ENCODE measurements at regions not wholly inside any gene's neighbourhood (a gene's known extent, or its start where the extent isn't known, plus 50 kb on each side); places are given as distances from the start of the nearest gene placed in this dataset.

DNA sequence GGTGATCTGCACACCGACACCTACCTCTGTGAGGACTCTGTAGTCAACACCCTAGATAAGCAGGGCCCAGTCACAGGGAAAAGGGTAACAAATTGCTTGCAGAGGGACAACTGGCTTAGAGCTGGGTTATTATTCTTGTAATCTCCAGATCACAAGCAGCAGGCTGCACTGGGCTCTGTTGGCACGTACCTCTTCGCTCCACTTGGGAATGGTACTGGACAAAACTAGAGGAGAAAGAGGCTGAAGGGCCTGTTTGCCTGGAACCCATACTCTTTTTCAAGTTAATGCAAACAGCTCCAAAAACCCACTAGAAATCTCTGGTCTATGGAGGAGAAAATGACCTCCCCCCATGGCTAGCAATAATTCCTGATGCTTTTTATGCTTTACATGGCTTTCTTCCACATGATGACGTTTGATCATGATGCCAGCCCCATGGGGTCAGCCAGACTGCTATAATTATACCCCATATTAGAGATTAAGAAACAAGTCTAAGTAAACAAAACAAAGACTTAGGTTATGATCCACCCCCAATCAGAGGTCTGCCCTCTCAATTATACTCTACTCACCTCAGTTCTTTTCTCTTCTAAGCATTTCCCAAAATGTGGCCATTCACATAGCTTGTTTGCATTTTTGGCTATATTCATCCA, 190.0 kb downstream of the UNC5CL start:
- Histone ChIP-seq H3K4me2 (no peak overlapping the region), H3K9me2 (ENCODE audit: insufficient read depth) (no peaks in the 10 kb centered on the region), H3K79me2 (ENCODE audit: low read depth) (no peaks in the 10 kb centered on the region), H3F3A (ENCODE audit: insufficient read depth, low read depth) (no peaks in the 10 kb centered on the region), H3K27ac (no peak overlapping the region), H3K4me3 (no peak overlapping the region), H3K27me3 (ENCODE audit: insufficient read depth, low read depth) (peaks cover 5% of the 10 kb centered on the region; the same call in 1 of the 2 replicates), H3K4me1 (replicated peaks; ENCODE audit: insufficient read depth) (no peaks in the 10 kb centered on the region), H2AFZ (no peak overlapping the region), H3K9me3 (ENCODE audit: insufficient read depth, low read depth) (no peaks in the 10 kb centered on the region), H3K36me3 (ENCODE audit: low read depth) (no peaks in the 10 kb centered on the region), H4K20me1 (ENCODE audit: insufficient read depth) (no peaks in the 10 kb centered on the region)
- BruUV-seq (replicated peaks): no TSS peak
- POLR2A ChIA-PET (ENCODE audit: unreplicated experiment): no interaction called here
- TF ChIP-seq EZH2 (IDR thresholded peaks at IDR 0.05; ENCODE audit: low read depth): no peak
- TF ChIP-seq, protein P1, sequence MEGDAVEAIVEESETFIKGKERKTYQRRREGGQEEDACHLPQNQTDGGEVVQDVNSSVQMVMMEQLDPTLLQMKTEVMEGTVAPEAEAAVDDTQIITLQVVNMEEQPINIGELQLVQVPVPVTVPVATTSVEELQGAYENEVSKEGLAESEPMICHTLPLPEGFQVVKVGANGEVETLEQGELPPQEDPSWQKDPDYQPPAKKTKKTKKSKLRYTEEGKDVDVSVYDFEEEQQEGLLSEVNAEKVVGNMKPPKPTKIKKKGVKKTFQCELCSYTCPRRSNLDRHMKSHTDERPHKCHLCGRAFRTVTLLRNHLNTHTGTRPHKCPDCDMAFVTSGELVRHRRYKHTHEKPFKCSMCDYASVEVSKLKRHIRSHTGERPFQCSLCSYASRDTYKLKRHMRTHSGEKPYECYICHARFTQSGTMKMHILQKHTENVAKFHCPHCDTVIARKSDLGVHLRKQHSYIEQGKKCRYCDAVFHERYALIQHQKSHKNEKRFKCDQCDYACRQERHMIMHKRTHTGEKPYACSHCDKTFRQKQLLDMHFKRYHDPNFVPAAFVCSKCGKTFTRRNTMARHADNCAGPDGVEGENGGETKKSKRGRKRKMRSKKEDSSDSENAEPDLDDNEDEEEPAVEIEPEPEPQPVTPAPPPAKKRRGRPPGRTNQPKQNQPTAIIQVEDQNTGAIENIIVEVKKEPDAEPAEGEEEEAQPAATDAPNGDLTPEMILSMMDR (conservative IDR thresholded peaks at IDR 0.05): no peak
- intact Hi-C loops (cut with micrococcal nuclease; ENCODE audit: unreplicated experiment): no loop called here
- CTCF ChIA-PET: interaction anchor here (0.6 kb wide), 1 partner anchor 979 kb away, joined by 5 read pairs; no protein-coding TSS in a partner anchor
- no peak for DNase-seq

DNA sequence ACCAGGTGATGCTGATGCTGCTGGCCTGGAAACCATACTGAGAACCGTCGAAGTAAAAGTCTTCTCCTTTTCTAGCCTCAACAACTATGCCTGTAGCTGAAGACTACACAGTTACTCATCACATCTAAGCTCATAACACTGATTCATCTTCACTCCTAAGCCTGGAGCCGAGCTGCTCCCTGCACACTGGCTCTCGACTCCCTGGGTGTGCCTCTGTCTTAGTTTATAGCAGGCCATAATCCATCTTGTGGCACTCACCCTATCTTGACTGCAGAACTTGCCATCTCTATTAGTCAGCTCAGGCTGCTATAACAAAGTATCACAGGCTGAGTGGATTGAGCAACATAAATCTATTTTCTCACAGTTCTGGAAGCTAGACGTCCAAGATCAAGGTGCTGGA, 191.0 kb downstream of the UNC5CL start:
- no TSS peak for BruUV-seq (replicated peaks)
- POLR2A ChIA-PET (ENCODE audit: unreplicated experiment): interaction anchor here (0.6 kb wide), 1 partner anchor 224 kb away, joined by 5 read pairs; the partner anchor contains the start of gene OARD1
- no peaks in the 10 kb centered on the region for H3F3A ChIP-seq (ENCODE audit: insufficient read depth, low read depth)
- H4K20me1 ChIP-seq (ENCODE audit: insufficient read depth): no peaks in the 10 kb centered on the region
- no peaks in the 10 kb centered on the region for H3K9me2 ChIP-seq (ENCODE audit: insufficient read depth)
- no peaks in the 10 kb centered on the region for H3K4me1 ChIP-seq (replicated peaks; ENCODE audit: insufficient read depth)
- H2AFZ ChIP-seq: no peak overlapping the region
- no peaks in the 10 kb centered on the region for H3K36me3 ChIP-seq (ENCODE audit: low read depth)
- DNase-seq: no peak
- peaks cover 15% of the 10 kb centered on the region; the same call in 1 of the 2 replicates for H3K27me3 ChIP-seq (ENCODE audit: insufficient read depth, low read depth)
- TF ChIP-seq, protein P1 (conservative IDR thresholded peaks at IDR 0.05): no peak
- no peak overlapping the region for H3K4me3 ChIP-seq
- intact Hi-C loops (cut with micrococcal nuclease; ENCODE audit: unreplicated experiment): no loop called here
- no peaks in the 10 kb centered on the region for H3K79me2 ChIP-seq (ENCODE audit: low read depth)
- CTCF ChIA-PET: interaction anchor here (0.6 to 0.7 kb wide), 2 partner anchors 117 to 980 kb away, joined by 3 to 5 read pairs; no protein-coding TSS in a partner anchor
- H3K9me3 ChIP-seq (ENCODE audit: insufficient read depth, low read depth): no peaks in the 10 kb centered on the region
- H3K4me2 ChIP-seq: no peak overlapping the region
- H3K27ac ChIP-seq: no peak overlapping the region

DNA sequence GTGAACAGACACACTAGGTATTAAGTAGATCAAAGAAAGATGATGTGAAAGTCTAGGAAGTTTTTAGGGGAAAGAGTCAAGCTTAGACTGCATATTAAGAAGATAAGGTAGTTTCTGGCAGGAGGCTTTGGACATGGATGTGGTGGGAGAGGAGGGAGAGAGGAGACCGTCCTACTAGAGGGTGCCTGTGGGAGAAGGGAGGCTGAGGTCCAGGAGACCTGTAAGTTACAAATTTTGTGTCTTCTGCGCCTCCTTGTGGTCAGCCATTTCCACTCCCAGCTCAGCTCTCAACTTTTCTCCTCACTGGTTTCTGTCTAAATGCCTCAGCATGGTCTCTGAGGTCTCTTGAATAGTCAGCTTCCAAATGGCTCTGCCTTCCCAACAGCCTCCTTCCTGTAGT, 193.5 kb downstream of the UNC5CL start:
- peaks cover 36% of the 10 kb centered on the region for H3K27me3 ChIP-seq (ENCODE audit: insufficient read depth, low read depth)
- H3K9me3 ChIP-seq (ENCODE audit: insufficient read depth, low read depth): no peaks in the 10 kb centered on the region
- peak in 1 of 2 experiments; percentile 12 for DNase-seq
- no peaks in the 10 kb centered on the region for H3K4me1 ChIP-seq (replicated peaks; ENCODE audit: insufficient read depth)
- no peaks in the 10 kb centered on the region for H4K20me1 ChIP-seq (ENCODE audit: insufficient read depth)
- H3K36me3 ChIP-seq (ENCODE audit: low read depth): no peaks in the 10 kb centered on the region
- H3K4me2 ChIP-seq: no peak overlapping the region
- ChIA-PET POLR2A (ENCODE audit: unreplicated experiment) (no interaction called here), CTCF (interaction anchor here (1.0 kb wide), 1 partner anchor 9 kb away, joined by 5 read pairs; no protein-coding TSS in a partner anchor)
- H3K4me3 ChIP-seq: no peak overlapping the region
- H2AFZ ChIP-seq: no peak overlapping the region
- no peak overlapping the region for H3K27ac ChIP-seq
- H3F3A ChIP-seq (ENCODE audit: insufficient read depth, low read depth): no peaks in the 10 kb centered on the region
- no peaks in the 10 kb centered on the region for H3K79me2 ChIP-seq (ENCODE audit: low read depth)
- no TSS peak for BruUV-seq (replicated peaks)
- intact Hi-C loops (cut with micrococcal nuclease; ENCODE audit: unreplicated experiment): no loop called here
- TF ChIP-seq EZH2 (IDR thresholded peaks at IDR 0.05; ENCODE audit: low read depth): no peak
- TF ChIP-seq, protein P1 (conservative IDR thresholded peaks at IDR 0.05): peak; percentile 59
- no peaks in the 10 kb centered on the region for H3K9me2 ChIP-seq (ENCODE audit: insufficient read depth)

Data from PC-9 (cell line).